GM19455 (cell line): ENCODE measurements at regions not wholly inside any gene's neighbourhood (a gene's known extent, or its start where the extent isn't known, plus 50 kb on each side); places are given as distances from the start of the nearest gene placed in this dataset.
"Not testable (repeated sequence)": the region's sequence is repeated elsewhere in the genome, so short reads cannot be mapped to it uniquely, and the experiment has no call there.

Experiments
- ATAC-seq: cut with Tn5 transposase; IDR thresholded peaks from one replicate; pipeline ENCODE4 v1.9.1; 2021; ENCODE audit not compliant: unreplicated experiment

- no peak for ATAC-seq
Measured at GRCh38 chr5:32842813-32843530, 131.9 kb downstream of the NPR3 start.

- no peak for ATAC-seq
Measured at GRCh38 chr5:32843531-32843895, 132.4 kb downstream of the NPR3 start.

GRCh38 chr5:32845171-32845570 lies 134.1 kb downstream of the NPR3 start:
- no peak for ATAC-seq

GRCh38 chr5:32848120-32848519 lies 137.0 kb downstream of the NPR3 start:
- ATAC-seq = no peak

- ATAC-seq = no peak
Measured at GRCh38 chr5:32848681-32849080, 137.6 kb downstream of the NPR3 start.

- no peak for ATAC-seq
Measured at GRCh38 chr5:32850817-32851496, 139.8 kb downstream of the NPR3 start.

GRCh38 chr5:32851559-32852173 lies 140.5 kb downstream of the NPR3 start:
- no peak for ATAC-seq

- ATAC-seq = no peak
Measured at GRCh38 chr5:32852535-32852934, 141.4 kb downstream of the NPR3 start.

- ATAC-seq = no peak
Measured at GRCh38 chr5:32852976-32853375, 141.9 kb downstream of the NPR3 start.

GRCh38 chr5:32854473-32854872 lies 143.4 kb downstream of the NPR3 start:
- no peak for ATAC-seq

GRCh38 chr5:32859211-32859641 lies 148.1 kb downstream of the NPR3 start:
- no peak for ATAC-seq

- no peak for ATAC-seq
Measured at GRCh38 chr5:32865475-32865874, 154.4 kb downstream of the NPR3 start.

- ATAC-seq = no peak
Measured at GRCh38 chr5:32866138-32866537, 155.0 kb downstream of the NPR3 start.

GRCh38 chr5:32869216-32869615 lies 158.1 kb downstream of the NPR3 start:
- no peak for ATAC-seq

- ATAC-seq = no peak
Measured at GRCh38 chr5:32876791-32877190, 165.7 kb downstream of the NPR3 start.

GRCh38 chr5:32879364-32879763 lies 168.2 kb downstream of the NPR3 start:
- not testable (repeated sequence) for ATAC-seq

- no peak for ATAC-seq
Measured at GRCh38 chr5:32880796-32881195, 169.7 kb downstream of the NPR3 start.

- no peak for ATAC-seq
Measured at GRCh38 chr5:32887390-32887789, 176.3 kb downstream of the NPR3 start.

- no peak for ATAC-seq
Measured at GRCh38 chr5:32889078-32889477, 178.0 kb downstream of the NPR3 start.

GRCh38 chr5:32903613-32904012 lies 192.5 kb downstream of the NPR3 start:
- no peak for ATAC-seq

- ATAC-seq = no peak
Measured at GRCh38 chr5:32908641-32909040, 197.5 kb downstream of the NPR3 start.

GRCh38 chr5:32909207-32909606 lies 198.1 kb downstream of the NPR3 start:
- ATAC-seq = no peak
